Heart left ventricle (tissue), 16 donors: ENCODE measurements at regions not wholly inside any gene's neighbourhood (a gene's known extent, or its start where the extent isn't known, plus 50 kb on each side); places are given as distances from the start of the nearest gene placed in this dataset.

Experiments used
- ATAC-seq, 4 donors: fragments of 200-7000 bp; cut with Tn5 transposase; one replicate each; pipeline ENCODE4 v1.9.1; 2020 to 2022; ENCODE audit warnings: moderate library complexity in 4 of 4, mild to moderate bottlenecking in 3 of 4, moderate number of reproducible peaks in 1 of 4
- DNase-seq, 5 donors: peaks; one replicate each; pipeline ENCODE4 v3.0.0-alpha.2; 2020
- H3K27ac ChIP-seq, 12 donors: fragments of 200-600 bp; sonication (generic) in 4 of 12; one replicate each; pipeline versions ENCODE4 v1.5.0 to v1.8.0; 2016 to 2022; ENCODE audit warnings: mild to moderate bottlenecking in 2 of 12
- H3K27me3 ChIP-seq, 9 donors: fragments of 200-600 bp; sonication (generic) in 2 of 9; one replicate each; pipeline versions ENCODE4 v1.5.1 to v1.8.0; 2016 to 2022; ENCODE audit warnings: mild to moderate bottlenecking in 3 of 9
- H3K36me3 ChIP-seq, 9 donors: fragments of 200-600 bp; sonication (generic) in 2 of 9; one replicate each; pipeline versions ENCODE4 v1.5.0 to v1.8.0; 2018 to 2022; ENCODE audit warnings: mild to moderate bottlenecking in 2 of 9
- H3K4me1 ChIP-seq, 12 donors: fragments of 200-600 bp; sonication (generic) in 4 of 12; one replicate each; pipeline versions ENCODE4 v1.5.0 to v1.8.0; 2016 to 2022; ENCODE audit warnings: mild to moderate bottlenecking in 3 of 12
- H3K4me3 ChIP-seq, 12 donors: fragments of 200-600 bp; sonication (generic) in 4 of 12; one replicate each; pipeline versions ENCODE4 v1.5.0 to v1.8.0; 2017 to 2022; ENCODE audit warnings: mild to moderate bottlenecking in 9 of 12, moderate library complexity in 4 of 12
- H3K9me3 ChIP-seq, 12 donors: fragments of 200-600 bp; sonication (generic) in 4 of 12; one replicate each; pipeline versions ENCODE4 v1.5.0 to v1.8.0; 2016 to 2022; ENCODE audit warnings: mild to moderate bottlenecking in 1 of 12
- CTCF ChIP-seq, 12 donors: fragments of 200-600 bp; sonication (generic) in 4 of 12; IDR thresholded peaks; one replicate each; pipeline versions ENCODE4 v1.5.0 to v1.8.0; 2018 to 2022; ENCODE audit warnings: antibody characterized with exemption in 12 of 12, mild to moderate bottlenecking in 5 of 12
- POLR2A ChIP-seq, 2 donors: fragments of 450-650 bp; IDR thresholded peaks; one replicate each; pipeline ENCODE4 v1.6.1; 2017; ENCODE audit warnings: antibody characterized with exemption in 2 of 2, mild to moderate bottlenecking in 2 of 2, moderate library complexity in 2 of 2
- WGBS, 4 donors: extraction: QIAGEN DNeasy Blood & Tissue Kit in 2 of 4; methylation state at CpG; one replicate each; pipeline versions ENCODE4 v1.1.5 to v1.1.7; 2013 to 2018; 5-methylcytosine and 5-hydroxymethylcytosine counted together
- intact Hi-C, 10 donors: fragments of 100-400 bp; cut with DNase I; formaldehyde crosslinking; loops; one replicate each; pipeline versions ENCODE4 v1.11.1 to v1.14.2; 2022
- donor health status: ischemic (EF 13 %, LVEDD 7.1; RV severe dilation, severe dysfunction).
- donor health status: healthy with polysubstance abuse.
- donor health status: DM: no; HTN: yes; CAD: no.
- donor health status: DM: no; HTN: no; CAD: no.
- donor health status: ischemic (EF 25% LVEDD 6.9; RV normal size, moderate dysfunction).
- donor health status: ischemic (EF 25% LVEDD 5.7; RV mildly dilated, moderate dysfunction).
- donor health status: healthy.
- donor health status: DM: yes; HTN: yes; CAD: no.
- donor health status: ischemic (EF 35%, LVEDD 5.7; RV mildly dilated, moderate dysfunction).
- donor health status: nonischemic (EF 11% LVEDD 7.7; RV severe dilation, severe dysfunction).
- donor health status: DM: yes; HTN: yes; CAD: no.
- donor health status: PGD.
- donor health status: ischemic (EF 29% LVEDD 5.4; RV normal size, mild dysfunction).
- donor health status: nonischemic (EF 23%, LVEDD 6.1; RV moderate dilation, normal function).

GRCh38 chr13:109599901-109600657 lies 186.3 kb downstream of the IRS2 start:
- 80 to 87% (median 85%) methylated on average over 11 of the region's 11 CpGs for WGBS, 4 donors
- H3K4me3 ChIP-seq = no peak overlapping the region
- TF ChIP-seq CTCF (IDR thresholded peaks at IDR 0.05) (no peak), POLR2A (IDR thresholded peaks at IDR 0.05) (no peak)
- no peaks in the 10 kb centered on the region for H3K4me1 ChIP-seq
- H3K36me3 ChIP-seq = no peaks in the 10 kb centered on the region
- no peaks in the 10 kb centered on the region for H3K9me3 ChIP-seq
- DNase-seq = no peak
- ATAC-seq = no peak
- H3K27me3 ChIP-seq = peaks cover 0 to 2% (median 0%) of the 10 kb centered on the region in 9 donors
- intact Hi-C loops = no loop called here
- no peak overlapping the region for H3K27ac ChIP-seq

GRCh38 chr13:109595471-109595870 lies 190.9 kb downstream of the IRS2 start:
- no peak overlapping the region for H3K27ac ChIP-seq
- ATAC-seq (no peak), DNase-seq (no peak)
- no peak for TF ChIP-seq CTCF (IDR thresholded peaks at IDR 0.05)
- TF ChIP-seq POLR2A (IDR thresholded peaks at IDR 0.05) = no peak
- no peak overlapping the region for H3K4me3 ChIP-seq
- intact Hi-C loops = no loop called here
- no peaks in the 10 kb centered on the region for H3K9me3 ChIP-seq
- WGBS, 4 donors = 62 to 72% (median 69%) methylated on average over 2 of the region's 2 CpGs
- H3K36me3 ChIP-seq = no peaks in the 10 kb centered on the region
- no peaks in the 10 kb centered on the region for H3K4me1 ChIP-seq
- H3K27me3 ChIP-seq = peaks cover 0 to 2% (median 0%) of the 10 kb centered on the region in 9 donors

GRCh38 chr13:109593230-109593629 lies 193.2 kb downstream of the IRS2 start:
- Histone ChIP-seq H3K27ac (no peak overlapping the region), H3K4me3 (no peak overlapping the region), H3K4me1 (no peaks in the 10 kb centered on the region), H3K9me3 (no peaks in the 10 kb centered on the region), H3K27me3 (peaks cover 0 to 7% (median 0%) of the 10 kb centered on the region in 9 donors), H3K36me3 (no peaks in the 10 kb centered on the region)
- no peak for ATAC-seq
- no peak for TF ChIP-seq POLR2A (IDR thresholded peaks at IDR 0.05)
- WGBS, 4 donors = 76 to 83% (median 78%) methylated on average over 3 of the region's 3 CpGs
- no peak for DNase-seq
- intact Hi-C loops = no loop called here

DNA sequence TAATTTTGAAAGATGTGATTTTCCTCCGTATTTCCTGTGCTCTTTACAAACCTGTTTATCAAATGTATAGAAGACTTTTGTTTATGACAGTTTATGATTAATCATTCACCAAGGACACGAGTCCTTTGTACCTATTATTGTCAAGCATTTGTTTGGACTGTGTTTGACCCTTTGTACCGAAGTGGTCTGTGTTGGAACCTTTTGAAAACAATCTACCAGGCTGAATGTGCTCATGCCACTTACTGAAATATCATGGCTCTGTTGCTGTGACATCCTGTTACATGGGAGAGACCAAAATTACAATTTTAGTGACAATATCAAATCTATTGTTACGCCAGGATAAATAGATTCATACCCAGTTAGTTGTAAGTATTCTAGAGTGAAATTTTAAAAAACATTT lies 193.6 kb downstream of the IRS2 start:
- 72 to 77% (median 75%) methylated on average over 4 of the region's 4 CpGs for WGBS, 4 donors
- Histone ChIP-seq H3K4me3 (no peak overlapping the region), H3K36me3 (no peaks in the 10 kb centered on the region), H3K27me3 (peaks cover 0 to 10% (median 0%) of the 10 kb centered on the region in 9 donors), H3K4me1 (no peaks in the 10 kb centered on the region), H3K9me3 (no peaks in the 10 kb centered on the region), H3K27ac (no peak overlapping the region)
- DNase-seq = no peak
- intact Hi-C loops = no loop called here
- TF ChIP-seq POLR2A (IDR thresholded peaks at IDR 0.05) (no peak), CTCF (IDR thresholded peaks at IDR 0.05) (no peak)
- ATAC-seq = no peak

DNA sequence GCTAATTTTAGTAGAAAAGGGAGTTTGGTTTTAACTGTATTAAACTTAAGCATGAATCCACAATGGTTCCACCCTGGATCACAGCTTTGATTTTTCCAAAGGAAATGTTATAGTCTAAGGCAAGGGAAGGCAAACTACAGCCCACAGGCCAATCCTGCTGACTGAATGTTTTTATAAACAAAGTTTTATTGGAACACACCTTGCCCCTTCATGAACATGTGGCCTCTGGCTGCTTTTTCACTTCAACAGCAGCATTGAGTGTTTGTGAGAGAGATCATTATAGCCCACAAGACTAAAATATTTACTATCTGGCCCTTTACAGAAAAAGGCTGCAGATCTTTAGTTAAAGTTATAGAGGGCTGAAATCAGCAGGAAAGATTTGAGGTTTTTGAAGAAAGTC lies 198.7 kb downstream of the IRS2 start:
- ATAC-seq = no peak
- TF ChIP-seq CTCF (IDR thresholded peaks at IDR 0.05) = no peak
- TF ChIP-seq POLR2A (IDR thresholded peaks at IDR 0.05) = no peak
- intact Hi-C loops = no loop called here
- no peak overlapping the region for H3K27ac ChIP-seq
- peaks cover 0 to 31% (median 0%) of the 10 kb centered on the region in 9 donors for H3K27me3 ChIP-seq
- no peaks in the 10 kb centered on the region for H3K36me3 ChIP-seq
- no peaks in the 10 kb centered on the region for H3K4me1 ChIP-seq
- no peak overlapping the region for H3K4me3 ChIP-seq
- DNase-seq = no peak
- no peaks in the 10 kb centered on the region for H3K9me3 ChIP-seq
